K562 (cell line): ENCODE measurements at regions not wholly inside any gene's neighbourhood (a gene's known extent, or its start where the extent isn't known, plus 50 kb on each side); places are given as distances from the start of the nearest gene placed in this dataset.

ENCODE experiments used
- ATAC-seq: fragments of 200-7000 bp; cut with Tn5 transposase; 3 replicates; pipeline ENCODE4 v1.9.1; 2020; ENCODE audit warnings: moderate library complexity
- BruUV-seq: library from RNA; stranded (reverse); fragments of 400-500 nt; replicated peaks from 2 replicates; lab custom pipeline; 2021; lab: Mats Ljungman, UMichigan
- CTCF ChIA-PET: fragments of 300-600 bp; formaldehyde crosslinking; extraction: SDS; loops from one replicate; lab custom pipeline; 2021; ENCODE audit warnings: low intra/inter-chr PET ratio; lab: Yijun Ruan, JAX
- POLR2A ChIA-PET: fragments of 300-600, 350-650 bp; sonication (Branson Sonifier 250); formaldehyde crosslinking; extraction: SDS; loops from one replicate; lab custom pipeline; 2021; ENCODE audit warnings: antibody characterized with exemption, inconsistent platforms; lab: Yijun Ruan, JAX
- DNase-seq, 4 experiments: peaks; one replicate each; pipeline versions ENCODE4 v3.0.0 to v3.0.0-alpha.2; 2011 to 2018; ENCODE audit warnings: low spot score in 3 of 4, mixed read lengths in 3 of 4; ENCODE audit errors: extremely low read depth in 1 of 4
- FAIRE-seq: peaks from 2 replicates; lab custom pipeline; 2011; peaks lifted over from hg19 to GRCh38; lab: Jason Lieb, UNC
- H2AFZ ChIP-seq: 2 replicates; pipeline ENCODE4 v1.6.0; 2011; ENCODE audit warnings: low read depth, low read length, control low read depth, inconsistent platforms
- H3K27ac ChIP-seq: fragments of 200-600 bp; 3 replicates; pipeline ENCODE4 v1.8.0; 2011; ENCODE audit warnings: low read depth, mild to moderate bottlenecking, control low read depth, inconsistent platforms, low read length, moderate library complexity, mixed read lengths; ENCODE audit errors: extremely low read depth
- H3K27me3 ChIP-seq, 2 experiments: fragments of 300-600 bp in 1 of 2; 2 replicates in 1 of 2; 3 replicates in 1 of 2; pipeline versions ENCODE4 v1.6.0 to v1.8.0; 2011; ENCODE audit warnings: inconsistent platforms in 2 of 2, low read length in 2 of 2, mild to moderate bottlenecking in 1 of 2, mixed read lengths in 1 of 2, moderate library complexity in 1 of 2; ENCODE audit not compliant: control insufficient read depth in 2 of 2, insufficient read depth in 2 of 2
- H3K36me3 ChIP-seq: fragments of 300-600 bp; 3 replicates; pipeline ENCODE4 v1.8.0; 2011; ENCODE audit warnings: mild to moderate bottlenecking, low read length, inconsistent platforms; ENCODE audit not compliant: control insufficient read depth, insufficient read depth
- H3K4me1 ChIP-seq, 2 experiments: fragments of 200-600 bp in 1 of 2; replicated peaks in 1 of 2; 2 replicates in 1 of 2; 3 replicates in 1 of 2; pipeline versions ENCODE4 v1.5.1 to v1.8.0; 2011; ENCODE audit warnings: inconsistent platforms in 2 of 2, low read length in 2 of 2, mild to moderate bottlenecking in 1 of 2, mixed read lengths in 1 of 2, moderate library complexity in 1 of 2; ENCODE audit not compliant: control insufficient read depth in 2 of 2, insufficient read depth in 2 of 2
- H3K4me2 ChIP-seq: 2 replicates; pipeline ENCODE4 v1.6.1; 2011; ENCODE audit warnings: low read length, control low read depth, inconsistent platforms, mixed read lengths; ENCODE audit not compliant: insufficient read depth
- H3K4me3 ChIP-seq: fragments of 200-600 bp; sonication (generic), shearing (Covaris generic); 2 replicates; pipeline ENCODE4 v1.5.1; 2016; ENCODE audit warnings: control low read depth, inconsistent platforms
- H3K79me2 ChIP-seq: fragments of 200-600 bp; 3 replicates; pipeline ENCODE4 v1.8.0; 2011; ENCODE audit warnings: low read length, inconsistent platforms; ENCODE audit not compliant: control insufficient read depth, insufficient read depth
- H3K9ac ChIP-seq, 2 experiments: 2 replicates each; pipeline versions ENCODE4 v1.6.0 to v1.6.1; 2011; ENCODE audit warnings: low read depth in 2 of 2, low read length in 2 of 2, control low read depth in 1 of 2, inconsistent platforms in 1 of 2, mild to moderate bottlenecking in 1 of 2, mixed read lengths in 1 of 2; ENCODE audit not compliant: insufficient read depth in 1 of 2
- H3K9me1 ChIP-seq: one replicate; pipeline ENCODE4 v1.6.0; 2011; ENCODE audit warnings: inconsistent platforms, mild to moderate bottlenecking, low read length, moderate library complexity; ENCODE audit not compliant: control insufficient read depth, insufficient read depth
- H3K9me3 ChIP-seq: replicated peaks from 2 replicates; pipeline ENCODE4 v1.5.1; 2011; ENCODE audit warnings: low read depth, low read length, inconsistent platforms; ENCODE audit not compliant: control insufficient read depth, insufficient read depth
- H4K20me1 ChIP-seq: replicated peaks from 2 replicates; pipeline ENCODE4 v1.6.1; 2011; ENCODE audit warnings: low read length, inconsistent platforms, mixed read lengths; ENCODE audit not compliant: control insufficient read depth, insufficient read depth
- ADNP ChIP-seq: fragments of 200-800 bp; sonication (Bioruptor generic); IDR thresholded peaks from 2 replicates; pipeline ENCODE4 v1.6.1; 2016; ENCODE audit warnings: missing genetic modification characterization, missing compliant biosample characterization
- IFI16 ChIP-seq: fragments of 250-450 bp; sonication (Bioruptor Pico); IDR thresholded peaks from 2 replicates; pipeline ENCODE4 v2.1.2; 2022; ENCODE audit warnings: mild to moderate bottlenecking, inconsistent platforms
- MECOM ChIP-seq: fragments of 250-450 bp; sonication (Bioruptor Pico); IDR thresholded peaks from 2 replicates; pipeline ENCODE4 v1.8.0; 2022; ENCODE audit warnings: inconsistent platforms
- RBM25 ChIP-seq: fragments of 200-400 bp; formaldehyde crosslinking; IDR thresholded peaks from 2 replicates; pipeline ENCODE4 v1.6.1; 2018; ENCODE audit warnings: low read length, low read depth, moderate library complexity; ENCODE audit not compliant: severe bottlenecking
- RFX1 ChIP-seq: fragments of 450-650 bp; IDR thresholded peaks from 2 replicates; pipeline ENCODE4 v1.6.1; 2016; ENCODE audit warnings: mild to moderate bottlenecking, moderate library complexity
- ZNF644 ChIP-seq: fragments of 200-800 bp; sonication (Bioruptor generic); IDR thresholded peaks from 2 replicates; pipeline ENCODE4 v1.6.1; 2016; ENCODE audit warnings: low read depth, missing genetic modification characterization, missing compliant biosample characterization
- WGBS: fragments of 100-300 bp; shearing (Covaris generic); methylation state at CpG from one replicate; pipeline ENCODE4 v1.1.6; 2016; ENCODE audit warnings: low coverage, mixed read lengths; ENCODE audit not compliant: insufficient coverage; ENCODE audit errors: missing lambda C conversion rate; 5-methylcytosine and 5-hydroxymethylcytosine counted together
- in situ Hi-C: fragments of 300-500 bp; cut with MboI; formaldehyde crosslinking; loops from 4 replicates; pipeline ENCODE4 v1.15.0; 2018; ENCODE audit warnings: inconsistent platforms, mixed read lengths
- intact Hi-C: fragments of 100-400 bp; cut with micrococcal nuclease; formaldehyde crosslinking; loops from 2 replicates; pipeline ENCODE4 v1.14.2; 2022
- TF ChIP-seq, protein P1 (sequence below): fragments of 450-650 bp; IDR thresholded peaks from 2 replicates; pipeline ENCODE4 v1.6.1; 2017; ENCODE audit warnings: antibody characterized with exemption

DNA sequence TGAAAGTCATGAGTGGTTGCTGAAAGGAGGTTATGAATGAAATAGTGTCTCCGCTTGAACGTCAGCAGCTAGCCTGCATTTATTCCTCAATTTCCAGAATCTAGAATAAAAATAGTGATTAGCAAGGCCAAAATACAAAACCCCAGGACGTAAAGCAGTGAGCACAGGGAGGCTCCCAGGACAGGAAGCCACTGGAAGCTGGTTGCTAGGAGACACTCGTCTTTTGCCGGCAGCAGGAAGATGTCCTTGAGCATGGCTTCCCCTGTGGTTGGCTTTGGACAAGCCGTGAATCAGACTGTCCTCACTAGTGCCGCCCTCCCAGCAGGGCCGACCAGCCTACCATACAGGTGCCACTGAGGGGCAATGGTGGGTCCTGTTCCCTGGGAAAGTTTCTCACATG, 374.4 kb downstream of the MTX2 start:
- H2AFZ ChIP-seq, result no peak overlapping the region
- FAIRE-seq, result no peak
- H3K27me3 ChIP-seq, result peaks cover 14 to 23% of the 10 kb centered on the region in 2 experiments; a peak in 4 of 5 replicates
- intact Hi-C loops, result no loop called here
- no peaks in the 10 kb centered on the region for H3K79me2 ChIP-seq
- H3K9me1 ChIP-seq, result no peaks in the 10 kb centered on the region
- H3K36me3 ChIP-seq, result no peaks in the 10 kb centered on the region
- H3K9me3 ChIP-seq, result no peaks in the 10 kb centered on the region
- CTCF ChIA-PET, result interaction anchor here (0.7 kb wide), 1 partner anchor 500 kb away, joined by 3 read pairs; no protein-coding TSS in a partner anchor
- DNase-seq, result peak in 2 of 4 experiments; percentile 19
- H3K27ac ChIP-seq, result no peak overlapping the region
- H3K4me2 ChIP-seq, result no peak overlapping the region
- 0% methylated on average over 8 of the region's 8 CpGs for WGBS
- no peaks in the 10 kb centered on the region for H3K4me1 ChIP-seq
- no TSS peak for BruUV-seq
- TF ChIP-seq RFX1, result peak; percentile 57
- TF ChIP-seq IFI16 (CRISPR knock-in tag), result no peak
- TF ChIP-seq ZNF644 (tag), result no peak
- no peak for TF ChIP-seq MECOM
- TF ChIP-seq, all 486 proteins: peak for 1
- Histone ChIP-seq H3K9ac (no peak overlapping the region), H4K20me1 (no peaks in the 10 kb centered on the region), H3K4me3 (no peak overlapping the region)
- ATAC-seq, result peak; percentile 37; the same call in 2 of the 3 replicates
- POLR2A ChIA-PET, result interaction anchor here (1.0 kb wide), 1 partner anchor 43 kb away, joined by 4 read pairs; no protein-coding TSS in a partner anchor
- in situ Hi-C loops, result no loop called here

DNA sequence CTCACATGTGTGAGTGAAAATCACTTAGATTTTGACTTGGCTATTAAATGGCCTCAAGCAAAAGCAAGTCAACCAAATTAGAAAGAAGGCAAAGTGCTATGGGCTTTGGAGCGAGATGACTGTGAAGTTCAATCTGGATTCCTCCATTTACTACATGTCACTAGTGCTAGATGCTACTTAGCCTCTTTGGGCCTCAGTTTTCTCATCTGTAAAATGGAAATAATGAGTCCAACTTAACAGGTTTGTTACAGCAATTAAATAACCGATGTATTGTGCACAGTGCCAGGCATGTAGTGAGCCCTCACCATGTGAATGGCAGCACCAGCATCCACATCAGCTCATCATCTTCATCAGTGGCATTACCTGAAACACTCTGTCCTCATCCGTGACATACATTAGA, 376.3 kb downstream of the MTX2 start:
- POLR2A ChIA-PET, result interaction anchor here (0.6 kb wide), 2 partner anchors 30 to 473 kb away, joined by 3 read pairs; no protein-coding TSS in a partner anchor

More for the DNA sequence above, 376.3 kb downstream of the MTX2 start:
- DNase-seq, result no peak
- FAIRE-seq, result no peak
- ATAC-seq, result no peak
- no peaks in the 10 kb centered on the region for H3K36me3 ChIP-seq
- H3K4me3 ChIP-seq, result no peak overlapping the region
- no peaks in the 10 kb centered on the region for H3K4me1 ChIP-seq
- WGBS, result 4% methylated on average over 3 of the region's 3 CpGs
- in situ Hi-C loops (no loop called here), intact Hi-C loops (no loop called here)
- no peaks in the 10 kb centered on the region for H3K9me3 ChIP-seq
- H3K9me1 ChIP-seq, result no peaks in the 10 kb centered on the region
- no peak overlapping the region for H2AFZ ChIP-seq
- H3K27me3 ChIP-seq, result peaks cover 11 to 19% of the 10 kb centered on the region in 2 experiments
- no peak overlapping the region for H3K4me2 ChIP-seq
- CTCF ChIA-PET, result no interaction called here
- H3K9ac ChIP-seq, result no peak overlapping the region
- TF ChIP-seq ADNP (tag) (0 out of 2 replicates have a peak, but pooled peaks have one; percentile 19), RBM25 (peak; percentile 84)
- TF ChIP-seq, protein P1, sequence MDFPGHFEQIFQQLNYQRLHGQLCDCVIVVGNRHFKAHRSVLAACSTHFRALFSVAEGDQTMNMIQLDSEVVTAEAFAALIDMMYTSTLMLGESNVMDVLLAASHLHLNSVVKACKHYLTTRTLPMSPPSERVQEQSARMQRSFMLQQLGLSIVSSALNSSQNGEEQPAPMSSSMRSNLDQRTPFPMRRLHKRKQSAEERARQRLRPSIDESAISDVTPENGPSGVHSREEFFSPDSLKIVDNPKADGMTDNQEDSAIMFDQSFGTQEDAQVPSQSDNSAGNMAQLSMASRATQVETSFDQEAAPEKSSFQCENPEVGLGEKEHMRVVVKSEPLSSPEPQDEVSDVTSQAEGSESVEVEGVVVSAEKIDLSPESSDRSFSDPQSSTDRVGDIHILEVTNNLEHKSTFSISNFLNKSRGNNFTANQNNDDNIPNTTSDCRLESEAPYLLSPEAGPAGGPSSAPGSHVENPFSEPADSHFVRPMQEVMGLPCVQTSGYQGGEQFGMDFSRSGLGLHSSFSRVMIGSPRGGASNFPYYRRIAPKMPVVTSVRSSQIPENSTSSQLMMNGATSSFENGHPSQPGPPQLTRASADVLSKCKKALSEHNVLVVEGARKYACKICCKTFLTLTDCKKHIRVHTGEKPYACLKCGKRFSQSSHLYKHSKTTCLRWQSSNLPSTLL, result no peak
- no peak overlapping the region for H3K27ac ChIP-seq
- no peaks in the 10 kb centered on the region for H4K20me1 ChIP-seq
- H3K79me2 ChIP-seq, result no peaks in the 10 kb centered on the region
- BruUV-seq, result no TSS peak
